ENCODE measurements at regions not wholly inside any gene's neighbourhood (a gene's known extent, or its start where the extent isn't known, plus 50 kb on each side); places are given as distances from the start of the nearest gene placed in this dataset.
"Not testable (repeated sequence)": the region's sequence is repeated elsewhere in the genome, so short reads cannot be mapped to it uniquely, and the experiment has no call there.

DNA sequence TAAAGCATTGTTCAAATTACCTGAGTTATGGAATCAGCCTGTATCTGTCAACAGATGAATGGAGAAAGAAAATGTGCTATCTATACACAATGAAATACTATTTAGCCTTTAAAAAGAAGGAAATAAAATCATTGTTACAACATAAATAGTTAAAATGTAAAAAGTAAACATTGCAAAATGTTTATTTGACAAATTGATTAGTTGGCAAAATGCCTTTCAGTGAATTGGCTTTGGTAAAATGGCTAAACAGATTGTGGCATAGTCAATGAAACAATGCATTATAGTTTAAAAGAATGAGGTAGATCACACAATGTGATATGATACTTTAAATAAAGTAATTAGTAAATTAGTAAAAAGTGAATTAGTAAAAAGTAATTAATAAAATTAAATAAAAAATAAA, 204.8 kb upstream of the MAGI2 start:
- H3K27ac ChIP-seq, result no peak overlapping the region

DNA sequence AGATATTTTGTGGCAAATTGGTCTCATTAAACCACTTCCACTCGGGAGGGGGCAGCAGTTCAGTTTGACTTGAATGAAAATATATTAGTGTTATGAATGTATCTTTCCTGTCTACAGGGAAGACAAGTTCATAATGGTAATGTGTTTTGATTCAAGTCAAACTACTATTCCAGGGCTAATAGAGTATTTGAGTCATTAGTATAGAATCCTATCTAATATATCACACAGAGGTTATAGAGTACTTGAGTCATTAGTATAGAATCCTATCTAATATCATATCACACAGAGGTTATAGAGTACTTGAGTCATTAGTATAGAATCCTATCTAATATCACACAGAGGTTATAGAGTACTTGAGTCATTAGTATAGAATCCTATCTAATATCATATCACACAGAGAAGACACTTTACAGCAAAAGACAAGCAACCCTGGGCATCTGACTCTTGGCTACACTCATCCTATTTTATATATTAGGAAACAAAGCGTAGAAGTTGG, 199.7 kb upstream of the MAGI2 start:
- H3K27ac ChIP-seq, result no peak overlapping the region
- no peak for TF ChIP-seq ZFX (IDR thresholded peaks at IDR 0.05)
- TF ChIP-seq, protein P1, sequence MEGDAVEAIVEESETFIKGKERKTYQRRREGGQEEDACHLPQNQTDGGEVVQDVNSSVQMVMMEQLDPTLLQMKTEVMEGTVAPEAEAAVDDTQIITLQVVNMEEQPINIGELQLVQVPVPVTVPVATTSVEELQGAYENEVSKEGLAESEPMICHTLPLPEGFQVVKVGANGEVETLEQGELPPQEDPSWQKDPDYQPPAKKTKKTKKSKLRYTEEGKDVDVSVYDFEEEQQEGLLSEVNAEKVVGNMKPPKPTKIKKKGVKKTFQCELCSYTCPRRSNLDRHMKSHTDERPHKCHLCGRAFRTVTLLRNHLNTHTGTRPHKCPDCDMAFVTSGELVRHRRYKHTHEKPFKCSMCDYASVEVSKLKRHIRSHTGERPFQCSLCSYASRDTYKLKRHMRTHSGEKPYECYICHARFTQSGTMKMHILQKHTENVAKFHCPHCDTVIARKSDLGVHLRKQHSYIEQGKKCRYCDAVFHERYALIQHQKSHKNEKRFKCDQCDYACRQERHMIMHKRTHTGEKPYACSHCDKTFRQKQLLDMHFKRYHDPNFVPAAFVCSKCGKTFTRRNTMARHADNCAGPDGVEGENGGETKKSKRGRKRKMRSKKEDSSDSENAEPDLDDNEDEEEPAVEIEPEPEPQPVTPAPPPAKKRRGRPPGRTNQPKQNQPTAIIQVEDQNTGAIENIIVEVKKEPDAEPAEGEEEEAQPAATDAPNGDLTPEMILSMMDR (conservative IDR thresholded peaks at IDR 0.05), result no peak

More for the DNA sequence above, 204.8 kb upstream of the MAGI2 start:
- no peak for TF ChIP-seq ZFX (IDR thresholded peaks at IDR 0.05)
- TF ChIP-seq, protein P1 (conservative IDR thresholded peaks at IDR 0.05), result no peak

DNA sequence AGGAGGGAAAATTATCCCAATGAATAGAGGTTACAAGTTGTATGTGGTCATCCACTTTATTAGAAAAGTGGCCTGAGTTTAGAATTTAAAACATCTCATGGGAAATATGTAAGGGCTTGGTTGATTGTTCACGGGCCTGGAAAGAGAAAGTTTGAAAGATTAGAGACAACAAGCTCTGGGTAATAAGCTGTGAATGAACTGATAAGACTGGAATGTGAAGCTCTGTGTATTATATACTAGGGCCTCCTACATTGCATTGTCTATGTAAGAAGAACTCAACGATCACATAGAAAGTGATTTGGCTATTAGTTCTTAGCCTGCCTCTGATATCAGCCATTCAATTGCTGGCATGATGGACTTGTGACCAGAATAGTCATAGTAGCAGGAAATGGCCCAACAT, 199.2 kb upstream of the MAGI2 start:
- TF ChIP-seq, protein P1 (conservative IDR thresholded peaks at IDR 0.05), result no peak
- no peak for TF ChIP-seq ZFX (IDR thresholded peaks at IDR 0.05)

DNA sequence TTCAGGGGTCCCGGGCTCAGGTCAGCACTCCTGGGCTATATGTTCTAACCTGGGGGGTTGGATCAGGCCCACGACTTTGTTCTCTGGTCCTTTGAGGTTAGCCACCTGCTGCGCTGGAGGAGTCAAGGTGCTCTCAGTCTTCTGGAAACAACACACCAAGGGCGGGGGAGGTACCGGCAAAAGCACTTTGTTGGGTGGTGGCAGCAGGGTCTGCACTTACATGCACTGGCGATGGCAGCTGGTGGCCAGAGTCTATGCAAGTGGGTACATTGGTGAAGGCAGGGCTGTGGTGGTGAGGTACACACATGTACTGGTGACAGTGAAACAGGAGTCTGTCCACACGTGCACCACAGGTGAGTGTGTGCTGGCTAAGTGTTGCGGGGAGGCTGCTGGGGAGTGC, 194.2 kb upstream of the MAGI2 start:
- TF ChIP-seq, protein P1 (conservative IDR thresholded peaks at IDR 0.05), result no peak
- no peak for TF ChIP-seq ZFX (IDR thresholded peaks at IDR 0.05)
- no peak overlapping the region for H3K27ac ChIP-seq

More for the DNA sequence above, 199.2 kb upstream of the MAGI2 start:
- H3K27ac ChIP-seq, result no peak overlapping the region

DNA sequence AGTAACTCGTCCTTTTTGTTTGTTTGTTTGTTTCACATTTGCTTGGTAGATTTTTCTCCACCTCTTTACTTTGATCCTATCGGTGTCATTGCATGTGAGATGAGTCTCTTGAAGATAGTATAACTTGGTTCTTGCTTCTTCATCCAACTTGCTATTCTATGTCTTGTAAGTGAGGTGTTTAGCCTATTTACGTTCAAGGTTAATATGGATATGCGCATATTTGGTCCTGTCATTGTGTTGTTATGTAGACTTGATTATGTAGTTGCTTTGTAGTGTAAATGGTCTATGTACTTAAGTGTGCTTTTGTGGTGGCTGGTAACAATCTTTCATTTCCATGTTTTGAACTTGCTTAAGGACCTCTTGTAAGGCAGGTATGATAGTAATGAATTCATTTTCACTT, 192.8 kb upstream of the MAGI2 start:
- H3K27ac ChIP-seq, result no peak overlapping the region
- TF ChIP-seq, protein P1 (conservative IDR thresholded peaks at IDR 0.05), result no peak
- no peak for TF ChIP-seq ZFX (IDR thresholded peaks at IDR 0.05)

DNA sequence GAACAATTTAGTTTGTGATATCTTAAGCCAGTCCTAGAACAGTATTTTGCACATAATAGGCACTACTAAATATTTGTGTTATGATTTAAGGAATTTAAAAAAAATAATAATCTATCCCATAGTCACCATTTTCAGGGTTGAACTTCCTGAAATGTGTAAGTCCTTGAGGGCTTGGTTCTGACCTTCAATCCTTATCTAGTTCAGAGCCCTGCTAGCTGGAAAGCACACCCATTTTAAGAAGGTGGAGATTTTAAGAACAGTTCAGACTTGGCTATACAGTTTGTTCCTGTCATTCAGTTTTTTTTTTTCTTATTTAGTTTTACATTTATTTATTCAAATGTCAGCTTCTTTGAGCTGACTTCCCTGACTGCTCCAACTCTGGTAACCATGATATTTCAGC, 183.4 kb upstream of the MAGI2 start:
- TF ChIP-seq, protein P1 (conservative IDR thresholded peaks at IDR 0.05), result no peak
- no peak for TF ChIP-seq ZFX (IDR thresholded peaks at IDR 0.05)
- no peak overlapping the region for H3K27ac ChIP-seq

DNA sequence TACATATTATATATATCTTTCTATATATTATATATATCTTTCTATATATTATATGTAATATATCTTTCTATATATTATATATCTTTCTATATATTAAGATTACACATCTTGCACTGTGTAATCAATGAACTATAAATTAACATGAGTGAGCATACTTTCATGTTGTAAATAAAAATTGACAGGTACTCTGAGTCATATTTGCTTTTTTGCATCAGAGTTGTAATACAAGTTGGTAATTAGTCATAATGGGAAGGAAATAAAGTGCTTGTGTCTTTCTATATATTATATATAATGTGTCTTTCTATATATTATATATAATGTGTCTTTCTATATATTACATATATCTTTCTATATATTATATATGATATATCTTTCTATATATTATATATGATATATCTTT, 172.5 kb upstream of the MAGI2 start:
- H3K27ac ChIP-seq, result not testable (repeated sequence)

DNA sequence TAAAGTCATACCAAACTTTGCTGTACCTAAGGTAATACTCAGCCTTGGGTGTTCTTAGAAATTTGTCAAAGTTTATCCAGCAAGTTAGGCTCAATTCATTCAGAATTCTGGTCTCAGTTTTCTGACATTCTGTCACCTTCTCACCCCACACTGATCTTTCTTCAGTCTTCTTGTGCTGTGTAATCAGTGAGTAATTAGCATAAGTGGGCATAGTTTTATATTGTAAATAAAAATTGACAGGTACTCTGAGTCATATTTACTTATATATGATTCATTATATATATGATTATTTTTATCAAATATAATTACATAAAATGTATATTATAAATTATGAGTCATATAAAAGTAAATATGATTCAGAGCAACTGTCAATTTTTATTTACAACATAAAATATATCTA, 170.9 kb upstream of the MAGI2 start:
- no peak overlapping the region for H3K27ac ChIP-seq
- TF ChIP-seq, protein P1 (conservative IDR thresholded peaks at IDR 0.05), result no peak
- no peak for TF ChIP-seq ZFX (IDR thresholded peaks at IDR 0.05)

Measured in C4-2B (cell line).